GM19467 (cell line): ENCODE measurements at regions not wholly inside any gene's neighbourhood (a gene's known extent, or its start where the extent isn't known, plus 50 kb on each side); places are given as distances from the start of the nearest gene placed in this dataset.
A peak's percentile ranks its signal among the peaks of the same experiment; 100 is the strongest.
"Not testable (repeated sequence)": the region's sequence is repeated elsewhere in the genome, so short reads cannot be mapped to it uniquely, and the experiment has no call there.

ENCODE experiments used
- ATAC-seq: cut with Tn5 transposase; IDR thresholded peaks from one replicate; pipeline ENCODE4 v1.9.1; 2021; ENCODE audit warnings: mild to moderate bottlenecking, moderate library complexity; ENCODE audit not compliant: unreplicated experiment

- ATAC-seq = not testable (repeated sequence)
Measured at GRCh38 chr17:30644287-30644686, 167.1 kb downstream of the GOSR1 start.

GRCh38 chr17:30641428-30641827 lies 164.2 kb downstream of the GOSR1 start:
- not testable (repeated sequence) for ATAC-seq

- not testable (repeated sequence) for ATAC-seq
Measured at GRCh38 chr17:30639391-30639790, 162.2 kb downstream of the GOSR1 start.

- not testable (repeated sequence) for ATAC-seq
Measured at GRCh38 chr17:30638968-30639367, 161.8 kb downstream of the GOSR1 start.

GRCh38 chr17:30631651-30632050 lies 154.4 kb downstream of the GOSR1 start:
- not testable (repeated sequence) for ATAC-seq

- ATAC-seq = not testable (repeated sequence)
Measured at GRCh38 chr17:30625380-30625779, 148.2 kb downstream of the GOSR1 start.

- not testable (repeated sequence) for ATAC-seq
Measured at GRCh38 chr17:30624180-30624579, 147.0 kb downstream of the GOSR1 start.

GRCh38 chr17:30609682-30610081 lies 132.5 kb downstream of the GOSR1 start:
- ATAC-seq = not testable (repeated sequence)

GRCh38 chr17:30605523-30605922 lies 128.3 kb downstream of the GOSR1 start:
- ATAC-seq = no peak

- no peak for ATAC-seq
Measured at GRCh38 chr17:30605027-30605426, 127.8 kb downstream of the GOSR1 start.

- not testable (repeated sequence) for ATAC-seq
Measured at GRCh38 chr17:30602396-30602795, 125.2 kb downstream of the GOSR1 start.

- not testable (repeated sequence) for ATAC-seq
Measured at GRCh38 chr17:30601984-30602383, 124.8 kb downstream of the GOSR1 start.

- ATAC-seq = no peak
Measured at GRCh38 chr17:30600830-30601494, 123.8 kb downstream of the GOSR1 start.

- ATAC-seq = peak; percentile 77
Measured at GRCh38 chr17:30600060-30600829, 123.0 kb downstream of the GOSR1 start.

- no peak for ATAC-seq
Measured at GRCh38 chr17:30599428-30600059, 122.3 kb downstream of the GOSR1 start.

GRCh38 chr17:30597776-30598288 lies 120.6 kb downstream of the GOSR1 start:
- ATAC-seq = no peak

- not testable (repeated sequence) for ATAC-seq
Measured at GRCh38 chr17:30596948-30597775, 120.0 kb downstream of the GOSR1 start.

- not testable (repeated sequence) for ATAC-seq
Measured at GRCh38 chr17:30594953-30595371, 117.8 kb downstream of the GOSR1 start.

- no peak for ATAC-seq
Measured at GRCh38 chr17:30594223-30594952, 117.2 kb downstream of the GOSR1 start.
